Daoy (cell line): ENCODE measurements at regions not wholly inside any gene's neighbourhood (a gene's known extent, or its start where the extent isn't known, plus 50 kb on each side); places are given as distances from the start of the nearest gene placed in this dataset.
"Not testable (repeated sequence)": the region's sequence is repeated elsewhere in the genome, so short reads cannot be mapped to it uniquely, and the experiment has no call there.

Source experiments
- DNase-seq: peaks from one replicate; pipeline ENCODE4 v3.0.0-alpha.2; 2015; ENCODE audit warnings: low read depth

DNA sequence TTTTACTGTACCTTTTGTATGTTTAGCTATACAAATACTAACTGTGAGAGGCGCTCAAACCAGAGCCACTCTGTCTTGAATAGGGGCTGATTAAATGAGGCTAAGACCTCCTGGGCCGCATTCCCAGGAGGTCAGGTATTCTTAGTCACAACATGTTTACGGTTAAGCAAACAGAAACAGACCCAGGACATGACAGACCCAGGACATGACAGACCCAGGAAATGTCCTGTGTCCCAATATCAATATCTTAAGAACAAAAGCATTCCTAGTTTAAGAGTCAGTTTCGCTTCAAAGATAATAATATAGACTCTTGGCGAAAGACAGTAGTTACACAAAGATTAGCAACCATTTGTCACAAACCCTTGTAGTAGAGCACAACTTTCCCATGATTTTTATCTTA is 304.5 kb downstream of the CCSER2 start:
- DNase-seq: no peak

DNA sequence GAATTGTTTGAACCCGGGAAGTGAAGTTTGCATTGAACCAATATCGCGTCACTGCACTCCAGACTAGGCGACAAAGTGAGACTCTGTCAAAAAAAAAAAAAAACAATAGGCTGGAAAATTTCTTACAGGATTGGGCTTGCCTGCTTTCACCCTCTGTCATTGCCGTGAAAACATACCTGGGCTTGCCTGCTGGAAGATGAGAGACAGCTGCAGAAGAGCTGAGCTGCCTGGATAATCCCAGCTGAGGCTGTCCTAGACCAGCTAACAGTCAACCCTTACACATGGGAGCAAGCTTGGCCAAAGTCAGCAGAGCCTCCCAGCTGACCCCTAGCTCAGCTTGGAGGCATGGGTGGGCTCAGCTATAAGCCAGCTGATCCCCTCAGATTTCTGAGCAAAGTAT is 306.2 kb downstream of the CCSER2 start:
- no peak for DNase-seq

- not testable (repeated sequence) for DNase-seq
These were observed 322.2 kb downstream of the CCSER2 start for GRCh38 chr10:84650628-84651027.

- DNase-seq: no peak
These were observed 326.3 kb downstream of the CCSER2 start for GRCh38 chr10:84654671-84655070.

DNA sequence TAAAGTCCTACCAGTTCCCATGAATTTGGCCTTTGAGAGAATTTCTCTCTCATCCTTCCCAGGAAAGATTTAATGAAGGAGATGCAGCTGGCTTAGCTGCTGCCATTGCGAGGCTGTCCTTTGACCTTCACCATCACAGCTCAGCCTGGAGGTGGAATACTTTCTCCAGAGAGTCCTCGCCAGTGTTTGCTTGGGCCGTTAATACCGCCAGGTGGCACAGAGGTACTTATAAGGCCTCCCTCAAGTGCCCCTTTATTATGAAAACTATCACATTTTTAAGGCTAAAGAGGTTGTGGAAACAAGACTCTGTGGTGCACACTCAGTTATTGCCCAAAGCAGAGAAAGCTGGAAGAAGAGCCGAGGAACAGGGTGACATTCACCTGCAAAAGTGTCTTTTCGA is 330.6 kb downstream of the CCSER2 start:
- DNase-seq: no peak

GRCh38 chr10:84659497-84660439 is 331.4 kb downstream of the CCSER2 start:
- no peak for DNase-seq

- no peak for DNase-seq
These were observed 332.2 kb downstream of the CCSER2 start for GRCh38 chr10:84660450-84661159.

DNA sequence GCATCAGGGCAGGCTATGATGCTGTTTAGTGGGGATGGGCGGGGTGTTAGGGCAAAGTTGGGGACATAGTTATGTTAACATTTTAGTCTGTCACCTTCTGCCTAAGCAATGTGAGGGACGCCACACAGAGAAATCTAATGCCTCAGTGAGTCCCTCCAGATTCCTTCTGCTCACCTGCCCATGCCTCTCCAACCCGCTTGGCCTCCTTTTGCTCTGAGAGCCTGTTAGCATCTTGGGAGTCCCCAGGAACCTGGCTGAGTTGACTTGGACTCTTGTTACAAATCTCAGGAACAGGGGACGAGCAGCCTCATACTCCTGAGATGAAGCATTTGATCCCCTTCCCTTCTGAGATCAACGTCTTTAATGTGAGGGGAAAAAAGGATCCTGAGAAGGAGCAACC is 336.8 kb downstream of the CCSER2 start:
- DNase-seq: no peak

DNA sequence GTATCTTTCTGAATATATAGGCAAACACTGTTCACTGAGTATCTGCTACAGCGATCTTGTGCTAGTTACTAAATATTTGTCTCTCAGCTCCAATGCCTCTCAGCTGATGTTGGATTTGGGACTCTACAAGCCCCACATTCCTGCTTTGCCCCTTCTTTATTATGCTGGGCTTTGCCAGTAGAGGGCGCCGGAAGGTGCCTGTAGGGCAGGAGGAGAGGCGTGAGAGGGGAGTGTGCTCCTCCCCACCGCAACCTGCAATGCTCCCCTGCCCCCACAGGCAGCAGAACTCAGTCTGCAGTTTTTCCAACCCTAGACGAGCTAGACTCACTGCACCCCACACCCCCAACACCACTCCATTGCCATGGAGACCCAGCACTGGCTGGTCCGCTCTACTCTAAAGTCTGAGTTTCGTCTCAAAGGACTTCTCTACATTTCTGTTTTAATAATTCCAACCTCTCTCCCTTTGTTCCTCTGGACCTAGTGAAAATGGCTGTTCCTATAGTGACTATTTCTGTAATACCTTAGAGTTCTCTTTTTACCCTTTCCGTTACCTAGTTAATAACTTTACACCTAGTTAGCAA is 337.6 kb downstream of the CCSER2 start:
- DNase-seq: no peak

DNA sequence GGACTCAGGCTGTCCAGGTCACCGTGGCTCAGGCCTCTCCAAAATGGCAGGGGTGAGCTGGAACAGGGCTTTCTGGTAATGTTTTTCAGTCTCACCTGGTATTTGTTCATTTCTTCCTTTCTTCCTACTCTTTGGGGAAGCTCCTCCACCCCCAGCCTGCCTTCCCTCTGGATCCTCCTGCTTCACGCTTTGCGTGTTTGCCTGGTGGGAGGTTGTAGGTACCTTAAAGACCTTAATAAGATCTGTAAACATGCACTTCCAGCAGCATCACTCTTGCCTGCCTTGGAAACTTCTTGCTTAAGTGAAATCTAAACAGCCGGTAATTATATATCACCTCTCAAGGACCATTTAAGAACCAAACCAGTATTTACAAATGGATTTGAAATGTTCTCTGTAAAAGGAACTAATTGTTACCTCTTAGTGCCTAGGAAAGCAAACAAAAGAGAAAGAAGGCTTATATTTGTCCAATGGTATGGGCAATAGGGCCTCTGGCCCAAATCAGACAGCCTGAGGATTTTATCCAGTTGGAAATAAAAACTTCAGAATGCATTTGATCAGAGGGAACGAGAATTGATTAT is 339.9 kb downstream of the CCSER2 start:
- DNase-seq: no peak

- no peak for DNase-seq
These were observed 346.7 kb downstream of the CCSER2 start for GRCh38 chr10:84675060-84675459.

DNA sequence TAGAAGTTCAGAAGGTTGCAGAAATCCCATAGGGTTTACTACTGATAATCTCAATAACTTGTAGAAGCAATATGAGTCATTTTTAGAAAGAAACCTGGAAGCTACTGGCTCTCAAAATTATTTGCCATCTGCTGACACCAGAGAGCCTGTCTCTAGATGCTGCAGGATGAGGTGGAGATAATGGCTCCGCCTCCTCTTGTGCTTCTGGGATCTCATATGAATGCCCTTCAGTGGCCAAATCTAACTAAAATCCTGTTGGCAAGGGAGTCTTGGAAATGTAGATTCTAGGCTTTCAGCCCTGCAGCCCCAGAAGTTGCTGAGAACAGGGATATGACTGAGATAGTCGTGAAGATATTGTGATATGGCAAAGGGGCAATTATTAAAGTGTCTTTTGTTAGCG is 348.1 kb downstream of the CCSER2 start:
- DNase-seq: no peak

- no peak for DNase-seq
These were observed 353.4 kb downstream of the CCSER2 start for GRCh38 chr10:84681781-84682180.

GRCh38 chr10:84683550-84683949 is 355.2 kb downstream of the CCSER2 start:
- DNase-seq: no peak

- no peak for DNase-seq
These were observed 355.8 kb downstream of the CCSER2 start for GRCh38 chr10:84683980-84684740.

- DNase-seq: no peak
These were observed 356.8 kb downstream of the CCSER2 start for GRCh38 chr10:84685047-84685660.

DNA sequence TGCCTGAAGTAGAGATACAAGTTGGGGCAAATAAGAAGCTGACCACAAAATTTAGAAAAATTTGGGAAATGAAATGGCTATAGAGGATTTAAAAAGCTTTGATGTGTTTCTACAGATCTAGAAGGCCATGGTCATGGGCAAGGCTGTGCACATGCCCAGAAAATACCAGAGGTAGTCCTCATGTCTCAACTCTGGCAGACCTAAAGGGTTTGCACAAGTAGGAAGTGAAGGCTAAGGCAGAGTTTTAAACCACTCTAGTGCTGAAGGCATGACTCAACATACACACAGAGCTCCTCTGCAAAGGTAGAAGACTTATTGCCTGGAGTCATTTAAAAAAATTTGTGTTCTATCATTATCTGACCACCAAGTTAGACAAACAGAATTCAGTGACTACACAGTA is 364.6 kb downstream of the CCSER2 start:
- no peak for DNase-seq

- no peak for DNase-seq
These were observed 367.5 kb downstream of the CCSER2 start for GRCh38 chr10:84695902-84696301.

GRCh38 chr10:84696610-84697009 is 368.2 kb downstream of the CCSER2 start:
- DNase-seq: no peak

DNA sequence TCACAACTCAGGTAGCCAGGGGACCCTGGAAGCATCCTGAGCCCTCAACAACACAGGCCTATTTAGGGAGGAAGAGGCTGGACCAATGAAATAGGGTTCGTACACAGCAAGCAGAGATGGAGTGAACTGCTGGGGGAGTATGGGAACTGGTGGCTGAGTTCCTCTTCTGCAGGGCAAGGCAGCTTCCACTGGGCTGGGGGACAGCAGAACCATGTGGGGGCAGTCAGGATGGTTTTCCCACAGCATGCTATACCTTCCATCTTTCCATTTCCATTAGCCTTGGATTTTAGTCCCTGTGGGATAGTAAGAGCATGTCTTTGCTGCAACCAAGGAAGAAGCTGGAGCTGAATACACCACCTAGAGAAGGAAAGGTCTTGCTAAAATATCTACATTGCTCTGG is 370.6 kb downstream of the CCSER2 start:
- no peak for DNase-seq
